Breast epithelium (tissue), 3 donors: ENCODE measurements at regions not wholly inside any gene's neighbourhood (a gene's known extent, or its start where the extent isn't known, plus 50 kb on each side); places are given as distances from the start of the nearest gene placed in this dataset.

Experiments
- CTCF ChIP-seq, 3 donors: fragments of 450-650 bp; IDR thresholded peaks; one replicate each; pipeline ENCODE4 v1.5.1; 2016 to 2017; ENCODE audit warnings: antibody characterized with exemption in 3 of 3, mild to moderate bottlenecking in 3 of 3, moderate library complexity in 3 of 3
- POLR2A ChIP-seq: fragments of 450-650 bp; IDR thresholded peaks from one replicate; pipeline ENCODE4 v1.6.1; 2016; ENCODE audit warnings: antibody characterized with exemption, mild to moderate bottlenecking, moderate library complexity
- POLR2AphosphoS5 ChIP-seq, 3 donors: sonication (generic); formaldehyde crosslinking; IDR thresholded peaks; one replicate each; pipeline ENCODE4 v1.6.1; 2017; ENCODE audit warnings: antibody characterized with exemption in 3 of 3

GRCh38 chr7:93031795-93032194 is 86.0 kb downstream of the SAMD9 start:
- TF ChIP-seq POLR2AphosphoS5 (IDR thresholded peaks at IDR 0.05) (no peak), POLR2A (no peak), CTCF (IDR thresholded peaks at IDR 0.05) (no peak)
